ENCODE measurements at regions not wholly inside any gene's neighbourhood (a gene's known extent, or its start where the extent isn't known, plus 50 kb on each side); places are given as distances from the start of the nearest gene placed in this dataset.

- Mint-ChIP-seq H3K27me3 (no peaks in the 10 kb centered on the region), H3K36me3 (ENCODE audit: low read depth) (no peaks in the 10 kb centered on the region), H3K4me1 (no peaks in the 10 kb centered on the region), H3K4me3 (no peak overlapping the region), H3K9me3 (no peaks in the 10 kb centered on the region), H3K27ac (no peak overlapping the region)
- CTCF ChIA-PET = no interaction called here
- DNase-seq (no peak), ATAC-seq (ENCODE audit: low read depth) (no peak)
- intact Hi-C loops (cut with micrococcal nuclease) = no loop called here
- TF ChIP-seq CTCF (IDR thresholded peaks at IDR 0.05) = no peak
- POLR2A ChIA-PET = no interaction called here
Measured at GRCh38 chr18:14914121-14914520, 166.1 kb downstream of the ANKRD30B start.

- DNase-seq = no peak
- intact Hi-C loops (cut with micrococcal nuclease) = no loop called here
- Mint-ChIP-seq H3K4me3 (no peak overlapping the region), H3K27me3 (no peaks in the 10 kb centered on the region), H3K4me1 (no peaks in the 10 kb centered on the region), H3K36me3 (ENCODE audit: low read depth) (no peaks in the 10 kb centered on the region), H3K27ac (no peak overlapping the region), H3K9me3 (no peaks in the 10 kb centered on the region)
- POLR2A ChIA-PET = no interaction called here
- CTCF ChIA-PET = no interaction called here
- ATAC-seq (ENCODE audit: low read depth) = no peak
- TF ChIP-seq CTCF (IDR thresholded peaks at IDR 0.05) = no peak
Measured at GRCh38 chr18:14914771-14915170, 166.8 kb downstream of the ANKRD30B start.

- ATAC-seq (ENCODE audit: low read depth) (no peak), DNase-seq (no peak)
- H3K4me3 Mint-ChIP-seq = no peak overlapping the region
- ChIA-PET POLR2A (no interaction called here), CTCF (no interaction called here)
- H3K4me1 Mint-ChIP-seq = no peaks in the 10 kb centered on the region
- no peaks in the 10 kb centered on the region for H3K36me3 Mint-ChIP-seq (ENCODE audit: low read depth)
- H3K9me3 Mint-ChIP-seq = no peaks in the 10 kb centered on the region
- no peaks in the 10 kb centered on the region for H3K27me3 Mint-ChIP-seq
- intact Hi-C loops (cut with micrococcal nuclease) = no loop called here
- TF ChIP-seq CTCF (IDR thresholded peaks at IDR 0.05) = no peak
- H3K27ac Mint-ChIP-seq = no peak overlapping the region
Measured at GRCh38 chr18:14916181-14916580, 168.2 kb downstream of the ANKRD30B start.

GRCh38 chr18:14916851-14917250 is 168.9 kb downstream of the ANKRD30B start:
- ChIA-PET CTCF (no interaction called here), POLR2A (no interaction called here)
- no peak overlapping the region for H3K4me3 Mint-ChIP-seq
- ATAC-seq (ENCODE audit: low read depth) (no peak), DNase-seq (no peak)
- H3K27ac Mint-ChIP-seq = no peak overlapping the region
- intact Hi-C loops (cut with micrococcal nuclease) = no loop called here
- peaks cover 2% of the 10 kb centered on the region for H3K9me3 Mint-ChIP-seq
- H3K4me1 Mint-ChIP-seq = no peaks in the 10 kb centered on the region
- no peaks in the 10 kb centered on the region for H3K27me3 Mint-ChIP-seq
- TF ChIP-seq CTCF (IDR thresholded peaks at IDR 0.05) = no peak
- no peaks in the 10 kb centered on the region for H3K36me3 Mint-ChIP-seq (ENCODE audit: low read depth)

GRCh38 chr18:14917311-14917710 is 169.3 kb downstream of the ANKRD30B start:
- H3K36me3 Mint-ChIP-seq (ENCODE audit: low read depth) = no peaks in the 10 kb centered on the region
- H3K27me3 Mint-ChIP-seq = no peaks in the 10 kb centered on the region
- ATAC-seq (ENCODE audit: low read depth) = no peak
- intact Hi-C loops (cut with micrococcal nuclease) = no loop called here
- H3K27ac Mint-ChIP-seq = no peak overlapping the region
- H3K9me3 Mint-ChIP-seq = peaks cover 4% of the 10 kb centered on the region
- POLR2A ChIA-PET = no interaction called here
- CTCF ChIA-PET = no interaction called here
- H3K4me1 Mint-ChIP-seq = no peaks in the 10 kb centered on the region
- no peak for DNase-seq
- no peak overlapping the region for H3K4me3 Mint-ChIP-seq
- no peak for TF ChIP-seq CTCF (IDR thresholded peaks at IDR 0.05)
